CD14-positive monocyte (primary cell): ENCODE measurements at regions not wholly inside any gene's neighbourhood (a gene's known extent, or its start where the extent isn't known, plus 50 kb on each side); places are given as distances from the start of the nearest gene placed in this dataset.

Experiments
- DNase-seq, 3 donors: peaks; one replicate each; pipeline ENCODE4 v3.0.0-alpha.2; 2011 to 2022
- H2AFZ ChIP-seq: 2 replicates; pipeline ENCODE4 v1.6.0; 2012; ENCODE audit warnings: mild to moderate bottlenecking, low read depth, low read length, inconsistent platforms; ENCODE audit not compliant: insufficient read depth, poor library complexity, severe bottlenecking
- H3K27ac ChIP-seq, 2 donors: 1 replicate in 1 of 2; 2 replicates in 1 of 2; pipeline ENCODE4 v1.5.1; 2012 to 2013; ENCODE audit warnings: low read length in 2 of 2, control low read depth in 1 of 2, inconsistent platforms in 1 of 2, low read depth in 1 of 2, mild to moderate bottlenecking in 1 of 2
- H3K27me3 ChIP-seq, 2 donors: one replicate each; pipeline versions ENCODE4 v1.6.0 to v1.6.1; 2011 to 2013; ENCODE audit warnings: low read length in 2 of 2; ENCODE audit not compliant: control insufficient read depth in 2 of 2, insufficient read depth in 2 of 2
- H3K36me3 ChIP-seq, 2 donors: replicated peaks in 1 of 2; 1 replicate in 1 of 2; 2 replicates in 1 of 2; pipeline versions ENCODE4 v1.5.1 to v1.6.1; 2012 to 2013; ENCODE audit warnings: low read length in 2 of 2, control low read depth in 1 of 2, inconsistent platforms in 1 of 2, mild to moderate bottlenecking in 1 of 2; ENCODE audit not compliant: insufficient read depth in 2 of 2, control insufficient read depth in 1 of 2
- H3K4me1 ChIP-seq, 2 donors: 1 replicate in 1 of 2; 2 replicates in 1 of 2; pipeline versions ENCODE4 v1.5.1 to v1.6.1; 2012 to 2013; ENCODE audit warnings: low read length in 2 of 2, control low read depth in 1 of 2, inconsistent platforms in 1 of 2, mild to moderate bottlenecking in 1 of 2, moderate library complexity in 1 of 2; ENCODE audit not compliant: insufficient read depth in 2 of 2, control insufficient read depth in 1 of 2
- H3K4me2 ChIP-seq: replicated peaks from 2 replicates; pipeline ENCODE3; 2012; ENCODE audit warnings: low read length, moderate library complexity, mild to moderate bottlenecking; ENCODE audit not compliant: poor library complexity, severe bottlenecking; ENCODE audit errors: extremely low read depth
- H3K4me3 ChIP-seq, 3 experiments: fragments of 200-600 bp in 1 of 3; sonication (generic) in 1 of 3; replicated peaks in 1 of 3; 1 replicate in 2 of 3; 2 replicates in 1 of 3; pipeline ENCODE4 v1.5.1; 2011 to 2013; ENCODE audit warnings: low read length in 3 of 3, mild to moderate bottlenecking in 3 of 3, control low read depth in 2 of 3, low read depth in 2 of 3, inconsistent platforms in 1 of 3, moderate library complexity in 1 of 3
- H3K79me2 ChIP-seq: 2 replicates; pipeline ENCODE4 v1.6.0; 2012; ENCODE audit warnings: mild to moderate bottlenecking, control low read depth, inconsistent platforms, low read length, moderate library complexity; ENCODE audit not compliant: insufficient read depth
- H3K9ac ChIP-seq: 2 replicates; pipeline ENCODE4 v1.6.0; 2017; ENCODE audit warnings: low read length, mild to moderate bottlenecking; ENCODE audit not compliant: insufficient read depth, poor library complexity, severe bottlenecking
- H3K9me3 ChIP-seq, 2 donors: replicated peaks in 1 of 2; 1 replicate in 1 of 2; 2 replicates in 1 of 2; pipeline versions ENCODE4 v1.5.1 to v1.6.1; 2012 to 2013; ENCODE audit warnings: low read length in 2 of 2, control low read depth in 1 of 2; ENCODE audit not compliant: control insufficient read depth in 1 of 2, insufficient read depth in 1 of 2
- H4K20me1 ChIP-seq: 2 replicates; pipeline ENCODE4 v1.6.0; 2012; ENCODE audit warnings: mild to moderate bottlenecking, low read length, control low read depth, moderate library complexity; ENCODE audit not compliant: insufficient read depth
- H3K27ac Mint-ChIP-seq, 7 donors: one replicate each; pipeline ENCODE4 v1.8.0; 2020; ENCODE audit warnings: mild to moderate bottlenecking in 7 of 7, mixed read lengths in 7 of 7, moderate library complexity in 6 of 7, inconsistent platforms in 2 of 7
- H3K27me3 Mint-ChIP-seq, 3 donors: one replicate each; pipeline ENCODE4 v1.8.0; 2021 to 2022; ENCODE audit warnings: low read depth in 3 of 3, mild to moderate bottlenecking in 3 of 3, mixed read lengths in 3 of 3, moderate library complexity in 3 of 3, inconsistent platforms in 1 of 3
- H3K36me3 Mint-ChIP-seq, 2 donors: one replicate each; pipeline ENCODE4 v1.8.0; 2020; ENCODE audit warnings: mixed read lengths in 2 of 2, inconsistent platforms in 1 of 2, mild to moderate bottlenecking in 1 of 2
- H3K4me1 Mint-ChIP-seq: one replicate; pipeline ENCODE4 v1.8.0; 2020; ENCODE audit warnings: mild to moderate bottlenecking, mixed read lengths
- H3K4me3 Mint-ChIP-seq, 2 donors: one replicate each; pipeline ENCODE4 v1.8.0; 2020; ENCODE audit warnings: mild to moderate bottlenecking in 2 of 2, mixed read lengths in 2 of 2, moderate library complexity in 1 of 2
- H3K9me3 Mint-ChIP-seq, 7 donors: one replicate each; pipeline ENCODE4 v1.8.0; 2020 to 2022; ENCODE audit warnings: mixed read lengths in 7 of 7, mild to moderate bottlenecking in 6 of 7, moderate library complexity in 6 of 7, inconsistent platforms in 2 of 7
- WGBS: methylation state at CpG from one replicate; pipeline ENCODE4 v1.1.5; 2013; ENCODE audit warnings: missing lambda C conversion rate; ENCODE audit not compliant: insufficient coverage; 5-methylcytosine and 5-hydroxymethylcytosine counted together
- intact Hi-C, 2 donors: fragments of 100-400 bp; cut with micrococcal nuclease; formaldehyde crosslinking; loops; one replicate each; pipeline versions ENCODE4 v1.15.0 to v1.15.1; 2023
- TF ChIP-seq, protein P1 (sequence below): fragments of 200-600 bp; IDR thresholded peaks from one replicate; pipeline ENCODE4 v1.8.0; 2022; ENCODE audit warnings: antibody characterized with exemption, mild to moderate bottlenecking

DNA sequence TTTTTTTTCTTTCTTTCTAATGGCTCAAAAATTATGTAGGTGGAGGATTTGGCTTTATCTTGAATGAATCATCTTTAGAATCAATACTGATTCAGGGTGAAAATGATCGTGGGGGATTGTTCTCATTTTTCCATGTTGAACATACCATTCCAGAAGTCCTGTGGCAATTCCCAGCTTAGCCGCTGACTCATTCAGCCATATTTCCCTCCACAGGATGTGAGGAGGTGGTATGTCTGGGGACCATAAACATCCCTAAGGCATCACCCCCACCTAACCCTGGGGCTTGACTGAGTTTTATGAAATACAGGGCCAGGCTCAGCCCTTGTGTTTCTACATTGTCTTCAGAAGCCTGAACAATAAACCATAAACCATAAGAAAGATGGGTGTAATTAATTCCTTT lies 92.7 kb upstream of the FN1 start:
- intact Hi-C loops: loop anchor here in 1 of 2 donors (10.0 kb wide), 1 partner anchor 116 kb away; no protein-coding TSS in a partner anchor
- Histone ChIP-seq H3K27me3 (no peaks in the 10 kb centered on the region), H3K27ac (no peak overlapping the region), H3K4me3 (no peak overlapping the region), H3K4me2 (no peak overlapping the region), H3K9ac (no peak overlapping the region), H3K4me1 (peaks cover 6 to 11% of the 10 kb centered on the region in 2 donors), H2AFZ (no peak overlapping the region), H4K20me1 (no peaks in the 10 kb centered on the region), H3K9me3 (no peaks in the 10 kb centered on the region), H3K79me2 (no peaks in the 10 kb centered on the region), H3K36me3 (no peaks in the 10 kb centered on the region)
- no CpG with 5 or more reads among the region's 2 CpGs for WGBS
- no peak for DNase-seq
- H3K36me3 Mint-ChIP-seq: no peaks in the 10 kb centered on the region
- no peak overlapping the region for H3K27ac Mint-ChIP-seq
- H3K9me3 Mint-ChIP-seq: peaks cover 0 to 8% (median 4%) of the 10 kb centered on the region in 7 donors
- TF ChIP-seq, protein P1, sequence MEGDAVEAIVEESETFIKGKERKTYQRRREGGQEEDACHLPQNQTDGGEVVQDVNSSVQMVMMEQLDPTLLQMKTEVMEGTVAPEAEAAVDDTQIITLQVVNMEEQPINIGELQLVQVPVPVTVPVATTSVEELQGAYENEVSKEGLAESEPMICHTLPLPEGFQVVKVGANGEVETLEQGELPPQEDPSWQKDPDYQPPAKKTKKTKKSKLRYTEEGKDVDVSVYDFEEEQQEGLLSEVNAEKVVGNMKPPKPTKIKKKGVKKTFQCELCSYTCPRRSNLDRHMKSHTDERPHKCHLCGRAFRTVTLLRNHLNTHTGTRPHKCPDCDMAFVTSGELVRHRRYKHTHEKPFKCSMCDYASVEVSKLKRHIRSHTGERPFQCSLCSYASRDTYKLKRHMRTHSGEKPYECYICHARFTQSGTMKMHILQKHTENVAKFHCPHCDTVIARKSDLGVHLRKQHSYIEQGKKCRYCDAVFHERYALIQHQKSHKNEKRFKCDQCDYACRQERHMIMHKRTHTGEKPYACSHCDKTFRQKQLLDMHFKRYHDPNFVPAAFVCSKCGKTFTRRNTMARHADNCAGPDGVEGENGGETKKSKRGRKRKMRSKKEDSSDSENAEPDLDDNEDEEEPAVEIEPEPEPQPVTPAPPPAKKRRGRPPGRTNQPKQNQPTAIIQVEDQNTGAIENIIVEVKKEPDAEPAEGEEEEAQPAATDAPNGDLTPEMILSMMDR: no peak
- peaks cover 5 to 6% (median 6%) of the 10 kb centered on the region in 3 donors for H3K27me3 Mint-ChIP-seq
- H3K4me1 Mint-ChIP-seq: peaks cover 8% of the 10 kb centered on the region
- no peak overlapping the region for H3K4me3 Mint-ChIP-seq

DNA sequence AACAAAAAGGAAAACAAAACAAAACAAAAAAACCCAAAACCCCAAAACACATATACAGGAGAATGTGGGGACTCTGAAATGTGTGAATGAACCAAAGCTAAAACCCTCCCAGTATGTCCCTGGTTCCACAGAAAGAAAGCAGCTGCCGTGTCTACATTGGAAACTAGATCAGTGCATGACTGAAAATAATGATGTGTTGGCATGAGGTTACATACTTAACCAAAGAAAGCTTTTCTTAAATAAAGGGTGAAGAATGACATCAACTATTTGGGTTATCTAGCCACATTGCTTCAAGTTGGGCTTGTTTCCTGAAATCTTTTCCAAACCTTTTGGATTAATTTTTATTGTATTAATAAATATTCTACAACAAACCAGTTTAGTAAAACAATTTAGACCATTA lies 91.9 kb upstream of the FN1 start:
- intact Hi-C loops: loop anchor here in 1 of 2 donors (10.0 kb wide), 1 partner anchor 117 kb away; no protein-coding TSS in a partner anchor
- DNase-seq: no peak
- Histone ChIP-seq H3K36me3 (no peaks in the 10 kb centered on the region), H3K4me1 (peaks cover 1 to 5% of the 10 kb centered on the region in 2 donors), H3K9ac (no peak overlapping the region), H3K4me2 (no peak overlapping the region), H3K27me3 (no peaks in the 10 kb centered on the region), H3K27ac (no peak overlapping the region), H3K4me3 (no peak overlapping the region), H4K20me1 (no peaks in the 10 kb centered on the region), H3K79me2 (no peaks in the 10 kb centered on the region), H3K9me3 (no peaks in the 10 kb centered on the region), H2AFZ (no peak overlapping the region)
- H3K27me3 Mint-ChIP-seq: peaks cover 5 to 6% (median 6%) of the 10 kb centered on the region in 3 donors
- TF ChIP-seq, protein P1: no peak
- no peaks in the 10 kb centered on the region for H3K36me3 Mint-ChIP-seq
- no peak overlapping the region for H3K4me3 Mint-ChIP-seq
- WGBS: no CpG with 5 or more reads among the region's 1 CpG
- H3K27ac Mint-ChIP-seq: peak overlapping the region in 1 of 7 donors; percentile 23
- H3K9me3 Mint-ChIP-seq: peaks cover 0 to 4% (median 4%) of the 10 kb centered on the region in 7 donors
- H3K4me1 Mint-ChIP-seq: peaks cover 1% of the 10 kb centered on the region
